Naive thymus-derived CD4-positive, alpha-beta T cell (primary cell): ENCODE measurements at regions not wholly inside any gene's neighbourhood (a gene's known extent, or its start where the extent isn't known, plus 50 kb on each side); places are given as distances from the start of the nearest gene placed in this dataset.

Experiments
- ATAC-seq: fragments of 150-1000 bp; cut with Tn5 transposase; 2 replicates; pipeline ENCODE4 v1.10.0; 2021; ENCODE audit warnings: mild to moderate bottlenecking, moderate library complexity
- CTCF ChIA-PET: fragments of 350-600 bp; sonication (Branson Sonifier 250); formaldehyde crosslinking; loops from one replicate; lab custom pipeline; 2021; ENCODE audit warnings: antibody characterized with exemption; lab: Charles Lee
- POLR2A ChIA-PET: fragments of 350-600 bp; sonication (Branson Sonifier 250); formaldehyde crosslinking; loops from one replicate; lab custom pipeline; 2021; ENCODE audit warnings: antibody characterized with exemption, inconsistent platforms; lab: Charles Lee
- DNase-seq, 9 donors: peaks; one replicate each; pipeline versions ENCODE4 v3.0.0 to v3.0.0-alpha.2; 2020 to 2022; ENCODE audit warnings: mixed read lengths in 1 of 9
- H3K27ac ChIP-seq: one replicate; pipeline ENCODE4 v1.7.0; 2013; ENCODE audit warnings: mild to moderate bottlenecking, low read depth, low read length, moderate library complexity
- H3K27me3 ChIP-seq, 2 donors: one replicate each; pipeline ENCODE4 v1.7.0; 2013; ENCODE audit warnings: low read length in 2 of 2, mild to moderate bottlenecking in 2 of 2, moderate library complexity in 2 of 2; ENCODE audit not compliant: control insufficient read depth in 2 of 2, insufficient read depth in 2 of 2
- H3K36me3 ChIP-seq, 3 experiments: 1 replicate in 2 of 3; 2 replicates in 1 of 3; pipeline ENCODE4 v1.7.0; 2013; ENCODE audit warnings: low read length in 3 of 3, mild to moderate bottlenecking in 3 of 3, moderate library complexity in 1 of 3; ENCODE audit not compliant: insufficient read depth in 3 of 3, control insufficient read depth in 2 of 3
- H3K4me1 ChIP-seq, 2 donors: one replicate each; pipeline ENCODE4 v1.7.0; 2013; ENCODE audit warnings: low read length in 2 of 2, mild to moderate bottlenecking in 2 of 2, moderate library complexity in 1 of 2; ENCODE audit not compliant: control insufficient read depth in 2 of 2, insufficient read depth in 2 of 2
- H3K4me3 ChIP-seq: 2 replicates; pipeline ENCODE4 v1.7.0; 2013; ENCODE audit warnings: mild to moderate bottlenecking, low read length
- H3K9me3 ChIP-seq, 3 experiments: 1 replicate in 2 of 3; 2 replicates in 1 of 3; pipeline ENCODE4 v1.7.0; 2013; ENCODE audit warnings: low read length in 3 of 3; ENCODE audit not compliant: control insufficient read depth in 2 of 3
- H3K27ac Mint-ChIP-seq, 9 donors: one replicate each; pipeline ENCODE4 v1.8.0; 2020 to 2022; ENCODE audit warnings: mixed read lengths in 9 of 9, mild to moderate bottlenecking in 8 of 9, moderate library complexity in 5 of 9, inconsistent platforms in 2 of 9
- H3K27me3 Mint-ChIP-seq, 5 donors: one replicate each; pipeline ENCODE4 v1.8.0; 2021 to 2022; ENCODE audit warnings: mixed read lengths in 5 of 5, mild to moderate bottlenecking in 1 of 5
- H3K36me3 Mint-ChIP-seq, 5 donors: one replicate each; pipeline ENCODE4 v1.8.0; 2020 to 2022; ENCODE audit warnings: mixed read lengths in 5 of 5, mild to moderate bottlenecking in 3 of 5, inconsistent platforms in 1 of 5
- H3K4me1 Mint-ChIP-seq, 7 donors: one replicate each; pipeline ENCODE4 v1.8.0; 2020 to 2022; ENCODE audit warnings: mixed read lengths in 7 of 7, mild to moderate bottlenecking in 3 of 7, inconsistent platforms in 1 of 7
- H3K4me3 Mint-ChIP-seq, 10 donors: one replicate each; pipeline ENCODE4 v1.8.0; 2020 to 2022; ENCODE audit warnings: mild to moderate bottlenecking in 10 of 10, mixed read lengths in 10 of 10, moderate library complexity in 6 of 10, inconsistent platforms in 2 of 10
- H3K9me3 Mint-ChIP-seq, 11 donors: one replicate each; pipeline ENCODE4 v1.8.0; 2020 to 2022; ENCODE audit warnings: mixed read lengths in 11 of 11, mild to moderate bottlenecking in 4 of 11, inconsistent platforms in 1 of 11, moderate library complexity in 1 of 11
- intact Hi-C, 2 donors: fragments of 100-400 bp; cut with micrococcal nuclease; formaldehyde crosslinking; loops; one replicate each; pipeline ENCODE4 v1.15.1; 2023

GRCh38 chr11:20311444-20311843 lies 52.1 kb upstream of the HTATIP2 start:
- no peaks in the 10 kb centered on the region for H3K36me3 ChIP-seq
- Mint-ChIP-seq H3K36me3 (no peaks in the 10 kb centered on the region), H3K4me1 (no peaks in the 10 kb centered on the region), H3K27ac (no peak overlapping the region), H3K9me3 (no peaks in the 10 kb centered on the region), H3K27me3 (peaks cover 9 to 23% (median 10%) of the 10 kb centered on the region in 5 donors), H3K4me3 (no peak overlapping the region)
- ChIA-PET POLR2A (no interaction called here), CTCF (no interaction called here)
- H3K9me3 ChIP-seq, result no peaks in the 10 kb centered on the region
- no peak overlapping the region for H3K27ac ChIP-seq
- no peaks in the 10 kb centered on the region for H3K4me1 ChIP-seq
- DNase-seq (no peak), ATAC-seq (no peak)
- H3K4me3 ChIP-seq, result no peak overlapping the region
- intact Hi-C loops, result no loop called here
- no peaks in the 10 kb centered on the region for H3K27me3 ChIP-seq

GRCh38 chr11:20310596-20311394 lies 52.7 kb upstream of the HTATIP2 start:
- intact Hi-C loops, result no loop called here
- Histone ChIP-seq H3K36me3 (no peaks in the 10 kb centered on the region), H3K4me3 (no peak overlapping the region), H3K27me3 (no peaks in the 10 kb centered on the region), H3K27ac (no peak overlapping the region), H3K9me3 (no peaks in the 10 kb centered on the region), H3K4me1 (no peaks in the 10 kb centered on the region)
- Mint-ChIP-seq H3K36me3 (no peaks in the 10 kb centered on the region), H3K27me3 (peaks cover 9 to 28% (median 12%) of the 10 kb centered on the region in 5 donors), H3K4me1 (no peaks in the 10 kb centered on the region), H3K27ac (no peak overlapping the region), H3K9me3 (no peaks in the 10 kb centered on the region), H3K4me3 (no peak overlapping the region)
- POLR2A ChIA-PET, result no interaction called here
- DNase-seq, result no peak
- ATAC-seq, result no peak
- CTCF ChIA-PET, result no interaction called here

GRCh38 chr11:20310137-20310536 lies 53.4 kb upstream of the HTATIP2 start:
- DNase-seq (no peak), ATAC-seq (no peak)
- Mint-ChIP-seq H3K4me3 (no peak overlapping the region), H3K27ac (no peak overlapping the region), H3K36me3 (no peaks in the 10 kb centered on the region), H3K9me3 (no peaks in the 10 kb centered on the region), H3K4me1 (no peaks in the 10 kb centered on the region), H3K27me3 (peaks cover 9 to 28% (median 16%) of the 10 kb centered on the region in 5 donors)
- H3K4me3 ChIP-seq, result no peak overlapping the region
- no peaks in the 10 kb centered on the region for H3K27me3 ChIP-seq
- no peak overlapping the region for H3K27ac ChIP-seq
- H3K4me1 ChIP-seq, result no peaks in the 10 kb centered on the region
- H3K36me3 ChIP-seq, result no peaks in the 10 kb centered on the region
- intact Hi-C loops, result no loop called here
- POLR2A ChIA-PET, result no interaction called here
- H3K9me3 ChIP-seq, result no peaks in the 10 kb centered on the region
- CTCF ChIA-PET, result no interaction called here

- Histone ChIP-seq H3K27ac (no peak overlapping the region), H3K4me1 (no peaks in the 10 kb centered on the region), H3K9me3 (no peaks in the 10 kb centered on the region), H3K27me3 (no peaks in the 10 kb centered on the region), H3K36me3 (no peaks in the 10 kb centered on the region), H3K4me3 (no peak overlapping the region)
- H3K27ac Mint-ChIP-seq, result no peak overlapping the region
- ATAC-seq (no peak), DNase-seq (no peak)
- H3K4me1 Mint-ChIP-seq, result no peaks in the 10 kb centered on the region
- no peaks in the 10 kb centered on the region for H3K36me3 Mint-ChIP-seq
- ChIA-PET CTCF (no interaction called here), POLR2A (no interaction called here)
- no peaks in the 10 kb centered on the region for H3K9me3 Mint-ChIP-seq
- peaks cover 9 to 29% (median 16%) of the 10 kb centered on the region in 5 donors for H3K27me3 Mint-ChIP-seq
- no peak overlapping the region for H3K4me3 Mint-ChIP-seq
- intact Hi-C loops, result no loop called here
These were observed 54.1 kb upstream of the HTATIP2 start for GRCh38 chr11:20309231-20310025.

- ChIA-PET POLR2A (no interaction called here), CTCF (no interaction called here)
- intact Hi-C loops, result no loop called here
- no peaks in the 10 kb centered on the region for H3K36me3 ChIP-seq
- no peak overlapping the region for H3K4me3 ChIP-seq
- H3K4me1 ChIP-seq, result no peaks in the 10 kb centered on the region
- H3K27me3 ChIP-seq, result no peaks in the 10 kb centered on the region
- Mint-ChIP-seq H3K36me3 (no peaks in the 10 kb centered on the region), H3K9me3 (no peaks in the 10 kb centered on the region), H3K4me1 (no peaks in the 10 kb centered on the region), H3K4me3 (no peak overlapping the region), H3K27me3 (peaks cover 9 to 38% (median 23%) of the 10 kb centered on the region in 5 donors), H3K27ac (no peak overlapping the region)
- H3K9me3 ChIP-seq, result no peaks in the 10 kb centered on the region
- DNase-seq, result no peak
- H3K27ac ChIP-seq, result no peak overlapping the region
- no peak for ATAC-seq
These were observed 54.9 kb upstream of the HTATIP2 start for GRCh38 chr11:20308601-20309000.

- POLR2A ChIA-PET, result no interaction called here
- no peak for DNase-seq
- Histone ChIP-seq H3K27me3 (no peaks in the 10 kb centered on the region), H3K36me3 (no peaks in the 10 kb centered on the region), H3K9me3 (no peaks in the 10 kb centered on the region), H3K4me1 (no peaks in the 10 kb centered on the region), H3K27ac (no peak overlapping the region), H3K4me3 (no peak overlapping the region)
- Mint-ChIP-seq H3K4me1 (peaks cover 0 to 1% (median 0%) of the 10 kb centered on the region in 7 donors), H3K4me3 (no peak overlapping the region), H3K9me3 (peaks cover 0 to 10% (median 1%) of the 10 kb centered on the region in 11 donors), H3K27ac (no peak overlapping the region), H3K36me3 (peaks cover 0 to 3% (median 0%) of the 10 kb centered on the region in 5 donors), H3K27me3 (peaks cover 7 to 53% (median 40%) of the 10 kb centered on the region in 5 donors)
- intact Hi-C loops, result no loop called here
- CTCF ChIA-PET, result no interaction called here
- ATAC-seq, result no peak
These were observed 60.0 kb upstream of the HTATIP2 start for GRCh38 chr11:20303391-20303965.
